ENCODE measurements at regions not wholly inside any gene's neighbourhood (a gene's known extent, or its start where the extent isn't known, plus 50 kb on each side); places are given as distances from the start of the nearest gene placed in this dataset.

- Histone ChIP-seq H4K20me1 (ENCODE audit: insufficient read depth, low read length) (no peaks in the 10 kb centered on the region), H3K79me2 (ENCODE audit: insufficient read depth, low read length) (no peaks in the 10 kb centered on the region), H3K9me3 (ENCODE audit: low read depth, low read length) (no peaks in the 10 kb centered on the region), H3K27ac (ENCODE audit: low read depth, low read length) (no peak overlapping the region), H2AFZ (ENCODE audit: low read length) (no peak overlapping the region), H3K4me3 (ENCODE audit: insufficient read depth, low read length) (no peak overlapping the region), H3K4me2 (ENCODE audit: insufficient read depth, low read length) (no peak overlapping the region), H3K4me1 (ENCODE audit: insufficient read depth, low read length) (no peaks in the 10 kb centered on the region), H3K27me3 (ENCODE audit: insufficient read depth, low read length) (no peaks in the 10 kb centered on the region), H3K36me3 (ENCODE audit: insufficient read depth, low read length) (no peaks in the 10 kb centered on the region)
- no peak for DNase-seq (ENCODE audit: insufficient read length, low spot score, missing footprints)
- TF ChIP-seq CTCF (IDR thresholded peaks at IDR 0.05; ENCODE audit: extremely low read depth, low read depth, low read length), result no peak
Measured at GRCh38 chr1:95451054-95451453, 217.0 kb downstream of the RWDD3 start.

- DNase-seq (ENCODE audit: insufficient read length, low spot score, missing footprints), result no peak
- H3K4me2 ChIP-seq (ENCODE audit: insufficient read depth, low read length), result no peak overlapping the region
- H3K9me3 ChIP-seq (ENCODE audit: low read depth, low read length), result no peaks in the 10 kb centered on the region
- H3K79me2 ChIP-seq (ENCODE audit: insufficient read depth, low read length), result no peaks in the 10 kb centered on the region
- H3K27ac ChIP-seq (ENCODE audit: low read depth, low read length), result no peak overlapping the region
- no peaks in the 10 kb centered on the region for H3K4me1 ChIP-seq (ENCODE audit: insufficient read depth, low read length)
- H3K36me3 ChIP-seq (ENCODE audit: insufficient read depth, low read length), result no peaks in the 10 kb centered on the region
- H4K20me1 ChIP-seq (ENCODE audit: insufficient read depth, low read length), result no peaks in the 10 kb centered on the region
- no peak for TF ChIP-seq CTCF (IDR thresholded peaks at IDR 0.05; ENCODE audit: extremely low read depth, low read depth, low read length)
- H2AFZ ChIP-seq (ENCODE audit: low read length), result no peak overlapping the region
- H3K27me3 ChIP-seq (ENCODE audit: insufficient read depth, low read length), result no peaks in the 10 kb centered on the region
- H3K4me3 ChIP-seq (ENCODE audit: insufficient read depth, low read length), result no peak overlapping the region
Measured at GRCh38 chr1:95451904-95452303, 217.9 kb downstream of the RWDD3 start.

- H2AFZ ChIP-seq (ENCODE audit: low read length), result no peak overlapping the region
- H3K27ac ChIP-seq (ENCODE audit: low read depth, low read length), result no peak overlapping the region
- H3K27me3 ChIP-seq (ENCODE audit: insufficient read depth, low read length), result no peaks in the 10 kb centered on the region
- H3K4me1 ChIP-seq (ENCODE audit: insufficient read depth, low read length), result no peaks in the 10 kb centered on the region
- H4K20me1 ChIP-seq (ENCODE audit: insufficient read depth, low read length), result no peaks in the 10 kb centered on the region
- H3K36me3 ChIP-seq (ENCODE audit: insufficient read depth, low read length), result no peaks in the 10 kb centered on the region
- no peak for DNase-seq (ENCODE audit: insufficient read length, low spot score, missing footprints)
- no peaks in the 10 kb centered on the region for H3K79me2 ChIP-seq (ENCODE audit: insufficient read depth, low read length)
- H3K4me3 ChIP-seq (ENCODE audit: insufficient read depth, low read length), result no peak overlapping the region
- TF ChIP-seq CTCF (IDR thresholded peaks at IDR 0.05; ENCODE audit: extremely low read depth, low read depth, low read length), result no peak
- no peak overlapping the region for H3K4me2 ChIP-seq (ENCODE audit: insufficient read depth, low read length)
- H3K9me3 ChIP-seq (ENCODE audit: low read depth, low read length), result no peaks in the 10 kb centered on the region
Measured at GRCh38 chr1:95453053-95453452, 219.0 kb downstream of the RWDD3 start.

- Histone ChIP-seq H3K27me3 (ENCODE audit: insufficient read depth, low read length) (no peaks in the 10 kb centered on the region), H3K4me1 (ENCODE audit: insufficient read depth, low read length) (no peaks in the 10 kb centered on the region), H3K4me3 (ENCODE audit: insufficient read depth, low read length) (no peak overlapping the region), H3K79me2 (ENCODE audit: insufficient read depth, low read length) (no peaks in the 10 kb centered on the region), H3K27ac (ENCODE audit: low read depth, low read length) (no peak overlapping the region), H3K36me3 (ENCODE audit: insufficient read depth, low read length) (no peaks in the 10 kb centered on the region), H4K20me1 (ENCODE audit: insufficient read depth, low read length) (no peaks in the 10 kb centered on the region), H3K4me2 (ENCODE audit: insufficient read depth, low read length) (no peak overlapping the region), H2AFZ (ENCODE audit: low read length) (no peak overlapping the region), H3K9me3 (ENCODE audit: low read depth, low read length) (peaks cover 4% of the 10 kb centered on the region)
- no peak for DNase-seq (ENCODE audit: insufficient read length, low spot score, missing footprints)
- no peak for TF ChIP-seq CTCF (IDR thresholded peaks at IDR 0.05; ENCODE audit: extremely low read depth, low read depth, low read length)
Measured at GRCh38 chr1:95467036-95467435, 233.0 kb downstream of the RWDD3 start.
